ENCODE measurements at regions not wholly inside any gene's neighbourhood (a gene's known extent, or its start where the extent isn't known, plus 50 kb on each side); places are given as distances from the start of the nearest gene placed in this dataset.

DNA sequence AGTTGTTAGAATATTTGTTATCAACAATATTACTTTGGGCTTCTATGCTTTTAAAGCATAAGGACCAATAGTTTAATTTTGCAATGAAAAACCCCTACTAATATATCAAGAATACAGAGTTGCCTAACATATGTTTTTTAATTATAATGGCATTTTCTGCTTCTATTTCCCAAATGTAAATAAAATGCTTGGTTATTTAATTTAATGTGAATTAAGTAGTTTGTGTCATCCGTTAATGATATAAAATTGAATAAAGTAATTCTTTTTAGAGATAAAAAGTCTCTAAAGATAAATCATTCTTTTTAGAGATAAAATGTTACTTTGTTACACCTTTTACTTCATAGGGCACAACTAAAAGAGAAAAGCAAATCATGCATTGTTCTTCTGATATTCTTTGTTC is 583.7 kb upstream of the ADGRL2 start:
- intact Hi-C loops (cut with micrococcal nuclease) = no loop called here
- no peak overlapping the region for H3K27ac Mint-ChIP-seq
- no peaks in the 10 kb centered on the region for H3K36me3 Mint-ChIP-seq (ENCODE audit: low read depth)
- no peaks in the 10 kb centered on the region for H3K9me3 Mint-ChIP-seq
- H3K27me3 Mint-ChIP-seq (ENCODE audit: low read depth) = no peaks in the 10 kb centered on the region
- H3K4me3 Mint-ChIP-seq (ENCODE audit: low read depth) = no peak overlapping the region
- no peak for DNase-seq (ENCODE audit: low spot score)
- H3K4me1 Mint-ChIP-seq (ENCODE audit: low read depth) = no peaks in the 10 kb centered on the region

DNA sequence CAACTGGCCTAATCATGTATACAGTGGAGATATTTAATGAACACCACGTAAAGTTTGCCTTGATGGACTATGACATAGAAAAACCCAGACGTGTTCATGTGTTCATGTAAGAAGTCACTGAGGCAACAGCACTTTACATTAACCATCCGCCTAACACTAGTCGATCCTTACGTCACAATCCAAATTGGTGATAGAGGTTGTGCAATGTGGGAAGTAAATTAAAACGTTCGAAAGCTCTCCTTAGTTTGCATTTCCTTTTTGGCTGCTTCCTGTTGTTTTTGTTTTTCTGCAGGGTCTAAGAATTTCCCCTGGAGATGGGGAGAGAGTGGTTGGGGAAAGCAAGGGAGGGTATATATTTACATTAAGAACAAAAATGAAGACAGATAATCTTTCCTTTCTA is 587.5 kb upstream of the ADGRL2 start:
- DNase-seq (ENCODE audit: low spot score) = no peak
- Mint-ChIP-seq H3K27me3 (ENCODE audit: low read depth) (no peaks in the 10 kb centered on the region), H3K4me3 (ENCODE audit: low read depth) (no peak overlapping the region), H3K9me3 (no peaks in the 10 kb centered on the region), H3K4me1 (ENCODE audit: low read depth) (no peaks in the 10 kb centered on the region), H3K36me3 (ENCODE audit: low read depth) (no peaks in the 10 kb centered on the region), H3K27ac (no peak overlapping the region)
- intact Hi-C loops (cut with micrococcal nuclease) = no loop called here

DNA sequence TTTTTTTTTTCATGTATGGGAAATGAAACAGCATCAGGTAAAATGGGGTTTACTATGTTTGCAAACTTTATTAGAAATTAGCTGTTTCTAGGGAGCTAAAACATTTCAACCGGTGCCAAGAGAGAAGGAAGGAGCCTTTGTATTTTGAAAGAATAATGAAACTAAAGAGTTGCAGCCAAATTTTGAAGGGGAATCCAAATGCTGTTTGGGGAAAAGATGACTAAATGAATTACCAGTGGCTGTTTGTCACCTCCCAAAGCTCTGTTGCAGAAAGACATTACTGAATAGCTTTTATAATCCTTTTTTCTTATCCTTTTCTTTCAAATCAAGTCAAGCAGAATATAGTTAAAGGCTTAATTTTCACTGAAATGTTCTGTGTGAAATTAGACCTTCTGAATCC is 591.3 kb upstream of the ADGRL2 start:
- no peak overlapping the region for H3K4me3 Mint-ChIP-seq (ENCODE audit: low read depth)
- no peaks in the 10 kb centered on the region for H3K9me3 Mint-ChIP-seq
- no peaks in the 10 kb centered on the region for H3K4me1 Mint-ChIP-seq (ENCODE audit: low read depth)
- intact Hi-C loops (cut with micrococcal nuclease) = no loop called here
- no peak overlapping the region for H3K27ac Mint-ChIP-seq
- no peak for DNase-seq (ENCODE audit: low spot score)
- H3K36me3 Mint-ChIP-seq (ENCODE audit: low read depth) = no peaks in the 10 kb centered on the region
- no peaks in the 10 kb centered on the region for H3K27me3 Mint-ChIP-seq (ENCODE audit: low read depth)

DNA sequence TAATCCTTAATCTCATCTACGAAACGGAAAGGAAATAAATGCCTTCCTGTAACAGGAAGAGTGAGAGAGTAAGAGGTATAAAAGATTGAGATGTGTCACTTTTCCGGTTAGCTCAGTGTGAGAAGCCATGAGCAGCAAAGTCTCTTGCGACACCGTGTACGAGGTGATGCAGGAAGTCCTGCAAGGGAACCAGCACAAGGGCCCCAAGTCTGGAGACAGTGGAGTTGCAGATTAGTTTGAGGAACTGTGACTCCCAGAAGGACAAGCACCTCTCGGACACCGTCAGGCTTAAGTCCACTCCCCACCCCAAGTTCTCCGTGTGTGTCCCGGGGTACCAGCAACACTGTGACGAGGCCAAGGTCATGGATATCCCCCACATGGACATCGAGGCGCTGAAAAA is 592.3 kb upstream of the ADGRL2 start:
- H3K36me3 Mint-ChIP-seq (ENCODE audit: low read depth) = no peaks in the 10 kb centered on the region
- no peak overlapping the region for H3K27ac Mint-ChIP-seq
- H3K27me3 Mint-ChIP-seq (ENCODE audit: low read depth) = no peaks in the 10 kb centered on the region
- H3K4me3 Mint-ChIP-seq (ENCODE audit: low read depth) = no peak overlapping the region
- H3K4me1 Mint-ChIP-seq (ENCODE audit: low read depth) = no peaks in the 10 kb centered on the region
- intact Hi-C loops (cut with micrococcal nuclease) = no loop called here
- no peak for DNase-seq (ENCODE audit: low spot score)
- H3K9me3 Mint-ChIP-seq = no peaks in the 10 kb centered on the region

DNA sequence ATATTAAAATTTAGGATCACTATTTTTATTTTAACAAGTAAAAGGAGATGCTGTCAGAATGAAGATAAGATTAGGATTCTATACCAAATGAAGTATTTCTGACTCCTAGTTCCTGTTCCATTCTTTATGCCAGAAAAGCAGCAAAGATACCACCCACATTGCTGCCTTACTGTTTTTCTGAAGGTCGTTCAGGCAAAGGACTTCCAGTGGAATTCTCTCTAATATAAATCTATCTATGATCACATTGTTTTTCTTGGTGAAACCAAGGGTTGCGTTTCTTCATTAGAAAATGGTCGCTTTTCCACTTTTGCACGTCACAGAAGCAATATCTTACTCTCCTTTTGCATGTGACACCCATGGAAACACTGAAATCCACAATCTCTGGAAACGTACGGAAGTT is 594.8 kb upstream of the ADGRL2 start:
- Mint-ChIP-seq H3K4me3 (ENCODE audit: low read depth) (no peak overlapping the region), H3K9me3 (no peaks in the 10 kb centered on the region), H3K27me3 (ENCODE audit: low read depth) (no peaks in the 10 kb centered on the region), H3K4me1 (ENCODE audit: low read depth) (no peaks in the 10 kb centered on the region), H3K36me3 (ENCODE audit: low read depth) (no peaks in the 10 kb centered on the region), H3K27ac (no peak overlapping the region)
- intact Hi-C loops (cut with micrococcal nuclease) = no loop called here
- DNase-seq (ENCODE audit: low spot score) = no peak

DNA sequence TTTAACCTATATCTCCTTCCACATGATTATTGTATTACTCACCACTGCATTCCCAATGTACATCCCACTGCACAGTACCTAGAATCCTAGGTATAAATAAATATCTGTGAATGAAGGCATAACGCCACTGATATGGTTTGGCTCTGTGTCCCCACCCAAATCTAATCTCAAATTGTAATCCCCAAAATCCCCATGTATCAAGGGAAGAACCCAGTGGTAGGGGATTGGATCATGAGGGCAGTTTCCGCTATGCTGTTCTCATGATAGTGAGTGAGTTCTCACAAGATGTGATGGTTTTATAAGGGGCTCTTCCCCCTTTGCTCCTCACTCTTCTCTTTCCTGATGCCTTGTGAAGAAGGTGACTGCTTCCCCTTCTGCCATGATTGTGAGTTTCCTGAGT is 599.0 kb upstream of the ADGRL2 start:
- Mint-ChIP-seq H3K9me3 (no peaks in the 10 kb centered on the region), H3K36me3 (ENCODE audit: low read depth) (no peaks in the 10 kb centered on the region), H3K4me1 (ENCODE audit: low read depth) (no peaks in the 10 kb centered on the region), H3K4me3 (ENCODE audit: low read depth) (no peak overlapping the region), H3K27ac (no peak overlapping the region), H3K27me3 (ENCODE audit: low read depth) (no peaks in the 10 kb centered on the region)
- intact Hi-C loops (cut with micrococcal nuclease) = no loop called here
- DNase-seq (ENCODE audit: low spot score) = no peak

DNA sequence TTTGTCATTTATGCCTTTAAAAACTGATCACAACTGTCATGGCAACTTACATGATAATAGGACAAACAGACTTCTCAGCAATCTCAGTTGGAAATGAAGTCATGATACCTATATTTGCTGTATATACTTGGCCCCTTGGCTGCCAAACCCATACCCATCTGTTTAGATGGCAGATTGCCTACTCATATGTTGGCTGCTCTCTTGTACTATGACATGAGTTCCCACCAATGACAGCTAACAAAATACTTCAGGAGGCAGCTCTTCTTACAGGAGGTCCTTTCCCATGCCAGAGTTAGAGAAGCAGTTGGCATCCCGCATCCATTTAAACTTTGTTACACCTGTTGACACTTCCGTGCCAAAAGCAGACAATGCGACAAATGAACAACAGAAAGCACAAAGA is 603.1 kb upstream of the ADGRL2 start:
- H3K27ac Mint-ChIP-seq = no peak overlapping the region
- intact Hi-C loops (cut with micrococcal nuclease) = no loop called here
- H3K36me3 Mint-ChIP-seq (ENCODE audit: low read depth) = no peaks in the 10 kb centered on the region
- H3K4me1 Mint-ChIP-seq (ENCODE audit: low read depth) = no peaks in the 10 kb centered on the region
- H3K4me3 Mint-ChIP-seq (ENCODE audit: low read depth) = no peak overlapping the region
- H3K9me3 Mint-ChIP-seq = no peaks in the 10 kb centered on the region
- no peaks in the 10 kb centered on the region for H3K27me3 Mint-ChIP-seq (ENCODE audit: low read depth)
- DNase-seq (ENCODE audit: low spot score) = no peak

DNA sequence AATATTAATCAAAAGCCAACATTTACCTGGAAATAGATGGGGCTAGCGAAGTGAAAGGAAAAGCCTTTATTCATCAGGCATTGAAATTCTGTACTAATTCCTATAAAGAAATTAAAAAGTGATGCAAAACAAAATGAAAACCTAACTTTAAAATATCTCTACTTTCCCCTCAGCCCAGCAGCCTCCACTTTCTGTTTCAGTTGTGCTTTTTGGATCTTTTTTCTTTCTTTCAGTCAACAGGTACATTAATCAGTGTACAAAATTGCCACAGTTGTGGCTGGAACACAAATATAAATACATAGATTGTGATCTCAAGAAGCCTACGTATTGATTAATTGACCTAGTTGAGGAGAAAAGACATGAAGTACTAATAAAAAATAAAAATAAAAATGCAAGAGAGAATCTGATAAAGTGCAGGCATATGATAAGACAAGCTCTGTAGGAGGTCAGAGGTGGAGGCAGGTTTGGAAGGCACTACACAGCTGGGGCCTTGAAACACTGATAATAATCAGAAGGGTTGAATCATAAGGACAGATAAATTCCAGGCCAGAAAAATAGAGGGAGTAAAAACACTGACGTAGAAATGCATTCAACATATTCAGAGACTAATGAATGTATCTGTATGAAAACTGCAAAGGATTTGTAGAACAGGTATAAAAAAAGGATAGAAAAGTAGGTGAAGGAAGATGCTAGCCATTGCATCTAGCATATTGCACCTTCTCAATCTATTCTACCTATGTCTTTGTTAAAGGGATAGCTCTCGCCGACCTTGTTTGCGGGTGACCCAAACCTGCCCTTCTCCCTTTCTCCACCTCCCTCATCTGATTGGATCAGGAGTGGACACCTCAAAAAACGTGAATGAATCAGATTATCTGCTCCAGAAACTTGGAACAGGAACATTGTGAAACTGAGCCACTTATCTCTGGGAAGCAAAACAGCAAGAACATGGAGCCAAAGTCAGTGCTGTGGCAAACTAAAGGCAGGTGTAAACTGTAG is 607.8 kb upstream of the ADGRL2 start:
- H3K27me3 Mint-ChIP-seq (ENCODE audit: low read depth) = no peaks in the 10 kb centered on the region
- no peaks in the 10 kb centered on the region for H3K4me1 Mint-ChIP-seq (ENCODE audit: low read depth)
- H3K36me3 Mint-ChIP-seq (ENCODE audit: low read depth) = no peaks in the 10 kb centered on the region
- no peak for DNase-seq (ENCODE audit: low spot score)
- no peaks in the 10 kb centered on the region for H3K9me3 Mint-ChIP-seq
- H3K4me3 Mint-ChIP-seq (ENCODE audit: low read depth) = no peak overlapping the region
- intact Hi-C loops (cut with micrococcal nuclease) = no loop called here
- no peak overlapping the region for H3K27ac Mint-ChIP-seq

DNA sequence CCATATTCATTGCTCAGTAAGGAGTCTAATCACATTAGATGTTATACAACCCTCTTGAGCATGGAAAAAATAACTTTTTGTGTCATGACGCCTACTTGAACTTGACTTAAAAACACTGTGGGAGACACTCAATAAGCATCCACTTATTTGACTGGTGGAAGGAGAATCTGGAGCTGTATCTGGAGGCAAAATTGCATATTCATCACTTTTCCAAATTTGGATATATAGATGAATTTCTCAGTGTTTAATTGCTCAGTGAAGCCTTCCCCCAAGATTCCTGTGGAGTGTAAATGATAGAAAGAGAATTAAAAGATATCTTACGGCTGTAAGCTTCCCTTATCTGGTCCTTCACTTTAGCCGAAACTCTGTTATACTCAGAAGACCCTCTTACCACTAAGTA is 610.7 kb upstream of the ADGRL2 start:
- Mint-ChIP-seq H3K27me3 (ENCODE audit: low read depth) (no peaks in the 10 kb centered on the region), H3K4me3 (ENCODE audit: low read depth) (no peak overlapping the region), H3K9me3 (no peaks in the 10 kb centered on the region), H3K27ac (no peak overlapping the region), H3K36me3 (ENCODE audit: low read depth) (no peaks in the 10 kb centered on the region), H3K4me1 (ENCODE audit: low read depth) (no peaks in the 10 kb centered on the region)
- no peak for DNase-seq (ENCODE audit: low spot score)
- intact Hi-C loops (cut with micrococcal nuclease) = no loop called here

DNA sequence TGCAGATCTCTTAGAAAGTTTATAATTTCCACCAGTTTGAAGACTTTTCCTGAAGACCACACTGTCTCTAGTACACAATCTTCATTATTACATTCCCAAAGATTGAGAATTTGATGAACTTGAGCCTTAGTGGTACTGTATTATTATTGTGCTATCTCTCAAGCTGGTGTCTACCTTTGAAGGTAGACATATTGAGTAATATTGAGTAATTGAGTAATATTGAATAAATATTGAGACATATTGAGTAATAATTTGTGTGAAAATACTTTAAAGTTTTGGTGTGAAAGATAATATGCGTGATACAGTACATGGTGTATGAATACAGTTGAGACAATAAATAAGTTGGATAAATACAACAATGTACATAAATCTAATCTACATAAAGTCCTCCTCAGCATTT is 613.1 kb upstream of the ADGRL2 start:
- H3K9me3 Mint-ChIP-seq = peaks cover 13% of the 10 kb centered on the region
- intact Hi-C loops (cut with micrococcal nuclease) = no loop called here
- H3K4me3 Mint-ChIP-seq (ENCODE audit: low read depth) = no peak overlapping the region
- no peaks in the 10 kb centered on the region for H3K36me3 Mint-ChIP-seq (ENCODE audit: low read depth)
- no peak for DNase-seq (ENCODE audit: low spot score)
- no peaks in the 10 kb centered on the region for H3K4me1 Mint-ChIP-seq (ENCODE audit: low read depth)
- no peaks in the 10 kb centered on the region for H3K27me3 Mint-ChIP-seq (ENCODE audit: low read depth)
- no peak overlapping the region for H3K27ac Mint-ChIP-seq

DNA sequence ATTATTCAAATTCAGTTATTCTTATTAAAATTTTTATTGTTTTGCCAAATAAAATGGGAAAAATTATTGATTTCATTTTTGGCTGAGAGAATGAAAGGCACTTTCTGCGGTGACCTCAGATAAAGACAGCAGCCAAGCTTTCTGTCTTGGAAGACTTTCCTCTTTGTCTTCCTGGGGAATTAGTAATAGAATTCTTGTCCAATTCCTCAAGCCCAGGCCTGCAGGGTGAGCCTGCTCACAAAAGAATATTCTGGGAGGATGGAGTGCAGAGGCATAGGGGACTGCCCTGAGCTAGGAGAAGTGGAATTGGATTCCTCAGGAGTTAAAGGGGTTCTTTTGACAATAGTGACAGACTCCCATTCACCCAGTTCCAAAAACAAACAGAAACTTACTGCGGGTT is 614.5 kb upstream of the ADGRL2 start:
- H3K27ac Mint-ChIP-seq = no peak overlapping the region
- no peaks in the 10 kb centered on the region for H3K36me3 Mint-ChIP-seq (ENCODE audit: low read depth)
- no peak for DNase-seq (ENCODE audit: low spot score)
- no peaks in the 10 kb centered on the region for H3K27me3 Mint-ChIP-seq (ENCODE audit: low read depth)
- no peak overlapping the region for H3K4me3 Mint-ChIP-seq (ENCODE audit: low read depth)
- H3K9me3 Mint-ChIP-seq = peaks cover 13% of the 10 kb centered on the region
- intact Hi-C loops (cut with micrococcal nuclease) = no loop called here
- no peaks in the 10 kb centered on the region for H3K4me1 Mint-ChIP-seq (ENCODE audit: low read depth)

DNA sequence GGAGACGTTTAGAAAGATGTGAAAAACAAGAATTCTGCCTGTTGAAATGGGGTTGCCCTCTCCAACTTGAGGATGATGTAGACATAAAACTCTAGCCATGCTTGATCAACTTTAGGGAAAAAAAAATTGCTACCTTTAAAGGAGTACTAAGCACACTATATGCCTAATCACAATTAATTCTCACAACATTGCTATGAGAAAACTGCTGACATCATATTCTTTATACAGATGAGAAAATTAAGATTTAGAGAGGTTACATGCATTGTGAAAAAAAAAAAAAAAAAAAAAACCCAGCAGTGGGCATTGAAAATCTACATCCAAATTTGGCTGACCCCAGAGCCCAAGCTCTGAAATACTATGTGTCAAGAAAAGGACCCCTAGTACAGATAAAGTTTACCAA is 617.2 kb upstream of the ADGRL2 start:
- Mint-ChIP-seq H3K27ac (no peak overlapping the region), H3K4me1 (ENCODE audit: low read depth) (no peaks in the 10 kb centered on the region), H3K9me3 (peaks cover 13% of the 10 kb centered on the region), H3K36me3 (ENCODE audit: low read depth) (no peaks in the 10 kb centered on the region), H3K4me3 (ENCODE audit: low read depth) (no peak overlapping the region), H3K27me3 (ENCODE audit: low read depth) (no peaks in the 10 kb centered on the region)
- DNase-seq (ENCODE audit: low spot score) = no peak
- intact Hi-C loops (cut with micrococcal nuclease) = no loop called here

DNA sequence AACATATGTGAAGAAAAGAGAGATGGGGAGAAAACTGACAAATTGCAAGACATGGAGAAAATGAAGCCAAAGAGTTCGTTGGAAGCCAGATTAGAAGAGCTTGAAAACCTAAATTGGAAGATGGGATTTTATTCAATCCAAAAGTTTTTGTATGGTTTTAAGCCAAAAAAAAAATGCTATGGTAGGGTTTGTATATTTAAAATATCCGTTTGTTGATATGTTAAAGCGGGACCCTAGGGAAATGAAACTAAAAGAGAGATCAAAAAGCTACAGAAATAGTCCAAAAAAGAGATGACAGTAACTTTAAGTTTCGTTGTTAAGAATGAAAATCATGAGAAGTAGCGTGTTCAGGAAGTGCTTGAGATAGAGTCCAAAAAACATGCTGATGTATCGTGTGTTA is 617.7 kb upstream of the ADGRL2 start:
- Mint-ChIP-seq H3K36me3 (ENCODE audit: low read depth) (no peaks in the 10 kb centered on the region), H3K27me3 (ENCODE audit: low read depth) (no peaks in the 10 kb centered on the region), H3K4me3 (ENCODE audit: low read depth) (no peak overlapping the region), H3K9me3 (peaks cover 13% of the 10 kb centered on the region), H3K27ac (no peak overlapping the region), H3K4me1 (ENCODE audit: low read depth) (no peaks in the 10 kb centered on the region)
- intact Hi-C loops (cut with micrococcal nuclease) = no loop called here
- no peak for DNase-seq (ENCODE audit: low spot score)

DNA sequence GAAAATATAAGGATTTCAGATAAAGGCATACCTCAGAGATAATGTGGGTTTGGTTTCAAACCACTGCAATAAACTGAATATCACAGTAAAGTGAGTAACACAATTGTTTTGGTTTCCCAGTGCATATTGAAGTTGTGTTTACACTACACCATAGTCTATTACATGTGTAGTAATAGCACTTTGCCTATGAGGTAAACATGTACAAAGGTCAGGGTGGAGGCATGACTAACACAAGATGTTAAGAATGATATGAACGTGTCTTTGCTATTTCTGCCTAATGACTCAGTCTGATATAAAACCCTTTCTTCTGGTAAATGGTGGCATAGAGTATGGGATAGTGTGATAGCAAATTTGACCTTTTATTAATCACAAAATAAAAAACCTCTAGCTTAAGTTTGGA is 621.5 kb upstream of the ADGRL2 start:
- intact Hi-C loops (cut with micrococcal nuclease) = no loop called here
- Mint-ChIP-seq H3K27me3 (ENCODE audit: low read depth) (no peaks in the 10 kb centered on the region), H3K9me3 (peaks cover 22% of the 10 kb centered on the region), H3K4me1 (ENCODE audit: low read depth) (no peaks in the 10 kb centered on the region), H3K27ac (no peak overlapping the region), H3K36me3 (ENCODE audit: low read depth) (no peaks in the 10 kb centered on the region), H3K4me3 (ENCODE audit: low read depth) (no peak overlapping the region)
- no peak for DNase-seq (ENCODE audit: low spot score)

Measured in activated T-helper 2 cell treated with anti-CD3 and anti-CD28 coated beads, Interferon-gamma antibody, Interleukin-2, Interleukin-4, amounts not matched to agents 10 μg/mL and 5 μg/mL and 100 μg/mL, durations not matched to agents 14 hours and 24 hours and 36 hours (primary cell).